HG03025 (cell line): ENCODE measurements at regions not wholly inside any gene's neighbourhood (a gene's known extent, or its start where the extent isn't known, plus 50 kb on each side); places are given as distances from the start of the nearest gene placed in this dataset.
"Not testable (repeated sequence)": the region's sequence is repeated elsewhere in the genome, so short reads cannot be mapped to it uniquely, and the experiment has no call there.

ENCODE experiments used
- ATAC-seq: cut with Tn5 transposase; IDR thresholded peaks from one replicate; pipeline ENCODE4 v1.9.1; 2021; ENCODE audit warnings: mild to moderate bottlenecking, moderate library complexity; ENCODE audit not compliant: unreplicated experiment, low FRiP score

DNA sequence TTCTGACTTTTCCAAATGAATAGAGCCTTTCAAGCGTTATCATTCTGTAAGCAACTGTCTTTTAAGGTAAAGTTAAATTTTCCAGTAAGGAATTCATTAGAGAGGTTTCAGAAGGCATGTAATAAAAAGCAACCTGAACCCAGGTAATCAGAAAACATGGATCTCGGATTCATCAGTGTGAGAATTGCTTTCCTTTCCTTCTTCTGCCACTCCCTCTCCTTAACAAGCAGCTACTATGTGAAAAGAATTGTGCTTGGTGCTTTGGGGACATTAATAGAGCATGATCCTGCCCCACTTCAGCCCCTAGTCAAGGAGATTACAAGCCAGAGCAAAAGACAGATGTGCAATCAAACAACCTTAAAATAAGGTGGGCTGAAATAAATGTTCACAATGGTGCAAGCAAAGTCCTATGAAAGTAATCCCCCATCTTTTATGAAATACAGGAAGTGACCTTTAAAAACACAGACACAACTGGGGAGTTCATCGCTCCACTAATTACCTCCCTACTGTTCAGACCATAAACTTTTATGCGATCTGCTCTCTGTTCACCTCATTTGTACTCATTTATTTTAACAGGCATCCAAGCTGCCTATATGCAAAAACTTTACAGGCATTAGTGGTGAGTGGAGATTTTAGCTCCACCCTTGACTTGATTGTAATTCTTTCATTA is 122.9 kb upstream of the RASGEF1B start:
- no peak for ATAC-seq

DNA sequence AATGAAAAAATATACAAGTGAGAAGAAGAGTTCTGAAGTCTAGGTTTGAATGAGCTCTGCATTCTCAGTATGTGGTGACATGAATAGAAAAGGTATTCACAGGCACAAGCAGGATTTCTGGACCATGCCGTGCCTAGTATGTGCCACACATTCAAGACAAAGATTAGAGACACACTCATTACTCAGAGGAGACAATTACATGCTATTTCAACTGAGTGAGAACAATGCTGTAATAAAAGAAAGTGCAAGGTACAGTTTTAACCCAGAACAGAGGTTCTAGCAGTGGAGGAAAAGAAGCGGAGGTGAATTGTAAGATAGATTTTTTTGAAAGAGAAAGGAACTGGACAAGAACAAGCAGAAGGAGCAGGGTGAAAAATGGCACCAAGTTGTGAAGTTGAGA is 121.0 kb upstream of the RASGEF1B start:
- ATAC-seq, result no peak

DNA sequence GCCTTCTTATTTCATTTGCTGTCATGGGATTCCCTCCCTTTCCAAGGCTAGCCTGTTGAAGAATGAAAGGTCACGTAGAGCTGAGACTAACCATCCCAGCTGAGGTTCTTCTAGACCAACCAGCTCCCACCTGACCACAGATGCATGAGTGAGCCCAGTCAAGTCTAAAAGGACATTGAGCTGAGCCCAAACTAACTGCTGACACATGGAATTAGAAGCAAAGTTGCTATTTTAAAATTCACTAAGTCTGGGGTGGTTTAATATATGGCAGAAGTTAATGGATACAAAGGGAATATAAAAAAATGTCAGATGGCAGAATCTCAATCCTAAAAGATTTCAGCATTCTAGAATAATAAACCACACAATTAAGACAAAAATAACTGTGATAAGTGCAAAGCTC is 118.9 kb upstream of the RASGEF1B start:
- no peak for ATAC-seq

DNA sequence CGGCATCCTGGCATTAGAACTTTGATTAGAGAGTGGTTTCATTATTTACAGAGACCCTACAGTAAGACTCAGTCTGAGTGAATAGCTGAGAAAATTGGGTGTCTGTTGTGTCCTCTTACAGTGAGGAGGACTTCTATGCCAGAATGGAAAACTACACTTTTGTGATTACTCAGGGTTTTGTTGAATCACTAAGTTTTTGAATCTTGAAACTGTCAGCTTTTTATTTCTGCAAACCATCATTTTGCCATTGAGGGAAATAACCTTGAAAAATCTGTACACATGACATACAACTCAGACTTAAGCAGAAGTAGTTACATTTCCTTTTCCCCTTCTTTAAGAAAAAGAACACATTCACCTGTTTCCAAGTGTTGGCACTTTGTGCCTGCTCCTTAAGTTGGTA is 117.6 kb upstream of the RASGEF1B start:
- ATAC-seq, result no peak

DNA sequence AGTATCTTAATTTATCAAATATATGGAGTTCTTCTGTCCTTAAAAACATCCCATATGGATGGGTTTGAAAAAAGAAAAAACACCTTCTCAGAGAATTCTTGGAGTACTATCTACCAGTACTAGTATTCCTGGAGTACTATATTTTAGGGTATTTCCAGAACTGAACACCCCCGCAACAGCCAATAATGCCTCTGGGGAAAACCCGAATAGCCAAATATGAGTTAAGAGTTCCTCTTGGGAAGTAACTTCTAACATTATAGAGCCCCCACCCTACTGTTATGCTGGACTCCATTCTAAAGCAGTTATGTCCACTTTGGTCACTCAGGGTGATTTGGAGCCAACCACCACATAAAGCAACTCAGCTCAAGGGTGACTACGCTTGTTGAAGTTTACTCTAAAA is 115.0 kb upstream of the RASGEF1B start:
- ATAC-seq, result no peak

DNA sequence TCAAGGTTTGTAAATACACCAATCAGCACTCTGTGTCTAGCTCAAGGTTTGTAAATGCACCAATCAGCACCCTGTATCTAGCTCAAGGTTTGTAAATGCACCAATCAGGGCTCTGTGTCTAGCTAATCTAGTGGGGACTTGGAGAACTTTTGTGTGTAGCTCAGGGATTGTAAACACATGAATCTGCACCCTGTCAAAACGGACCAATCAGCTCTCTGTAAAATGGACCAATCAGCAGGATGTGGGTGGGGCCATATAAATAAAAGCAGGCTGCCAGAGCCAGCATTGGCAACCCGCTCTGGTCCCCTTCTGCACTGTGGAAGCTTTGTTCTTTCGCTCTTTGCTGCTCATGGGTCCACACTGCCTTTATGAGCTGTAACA is 109.3 kb upstream of the RASGEF1B start:
- ATAC-seq, result not testable (repeated sequence)

DNA sequence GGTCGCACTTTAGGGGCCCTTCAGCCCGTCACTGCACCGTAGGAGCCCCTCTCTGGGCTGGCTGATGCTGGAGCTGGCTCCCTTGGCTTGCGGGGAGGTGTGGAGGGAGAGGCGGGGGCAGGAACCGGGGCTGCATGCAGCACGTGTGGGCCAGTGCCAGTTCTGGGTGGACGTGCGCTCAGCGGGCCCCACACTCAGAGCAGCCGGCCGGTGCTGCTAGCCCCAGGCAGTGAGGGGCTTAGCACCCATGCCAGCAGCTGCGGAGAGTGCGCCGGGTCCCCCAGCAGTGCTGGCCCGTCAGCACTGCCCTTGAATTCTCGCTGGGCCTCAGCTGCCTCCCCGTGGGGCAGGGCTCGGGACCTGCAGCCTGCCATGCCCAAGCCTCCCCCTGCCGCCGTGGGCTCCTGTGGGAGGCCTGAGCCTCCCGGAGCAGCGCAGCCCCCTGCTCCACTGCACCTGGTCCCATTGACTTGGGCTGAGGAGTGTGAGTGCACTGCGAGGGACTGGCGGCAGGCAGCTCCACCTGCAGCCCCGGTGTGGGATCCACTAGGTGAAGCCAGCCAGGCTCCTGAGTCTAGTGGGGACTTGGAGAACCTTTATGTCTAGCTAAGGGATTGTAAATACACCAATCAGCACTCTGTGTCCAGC is 108.8 kb upstream of the RASGEF1B start:
- ATAC-seq, result no peak

DNA sequence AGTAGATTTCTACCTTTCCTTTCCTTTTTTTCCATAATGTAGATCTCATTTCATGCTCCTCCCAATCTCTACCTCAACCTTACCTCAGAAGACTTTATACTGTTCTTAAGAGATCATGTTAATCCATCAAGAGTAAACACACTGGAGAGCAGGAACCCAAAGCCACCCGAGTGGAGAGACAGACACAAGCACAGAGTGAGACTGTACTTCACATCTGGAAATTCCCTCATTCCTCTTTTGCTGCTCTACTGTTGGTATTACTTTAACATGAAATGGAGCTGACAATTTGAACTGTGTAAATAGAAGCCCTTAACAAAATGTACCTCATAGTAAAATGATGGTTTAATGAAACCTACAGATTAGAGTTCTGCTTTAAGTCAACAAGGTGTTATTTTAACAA is 105.7 kb upstream of the RASGEF1B start:
- ATAC-seq, result no peak

DNA sequence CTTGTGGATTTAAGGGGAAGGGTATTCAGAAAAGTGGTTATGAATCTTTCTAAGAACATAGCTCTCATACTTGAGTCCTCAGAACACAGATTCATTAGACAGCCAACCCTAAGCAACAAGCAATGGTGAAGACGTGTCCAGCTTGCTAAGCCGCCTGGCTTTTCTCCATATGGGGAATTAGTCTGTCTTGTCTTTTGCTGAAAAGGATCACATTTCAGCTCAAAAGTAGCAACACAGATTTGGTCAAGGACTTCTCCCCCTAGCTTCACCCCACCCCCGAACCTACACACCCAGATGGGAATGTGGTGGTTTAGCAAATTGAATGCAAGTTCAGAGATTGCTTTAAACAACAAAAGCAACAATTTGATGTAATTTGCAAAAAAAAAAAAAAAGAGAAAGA is 103.3 kb upstream of the RASGEF1B start:
- no peak for ATAC-seq

DNA sequence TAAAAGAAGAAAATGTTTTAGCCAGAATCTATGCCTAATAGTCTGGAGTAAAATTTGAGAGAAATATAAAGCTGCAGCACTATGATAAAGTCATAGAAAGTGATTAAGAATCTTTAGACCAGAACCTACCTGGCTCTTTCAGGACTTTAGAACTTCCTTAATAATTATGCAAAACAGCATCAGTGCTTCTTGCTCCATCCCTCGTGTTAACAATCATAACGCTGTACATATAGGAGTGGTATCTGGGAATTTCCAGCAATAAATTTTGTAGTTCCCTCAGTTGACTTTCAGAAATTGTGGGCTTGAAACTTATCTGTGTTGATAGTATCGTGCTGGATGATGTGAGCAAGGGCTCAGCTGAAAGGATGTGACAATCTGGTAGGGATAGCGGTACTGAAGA is 102.1 kb upstream of the RASGEF1B start:
- ATAC-seq, result no peak

DNA sequence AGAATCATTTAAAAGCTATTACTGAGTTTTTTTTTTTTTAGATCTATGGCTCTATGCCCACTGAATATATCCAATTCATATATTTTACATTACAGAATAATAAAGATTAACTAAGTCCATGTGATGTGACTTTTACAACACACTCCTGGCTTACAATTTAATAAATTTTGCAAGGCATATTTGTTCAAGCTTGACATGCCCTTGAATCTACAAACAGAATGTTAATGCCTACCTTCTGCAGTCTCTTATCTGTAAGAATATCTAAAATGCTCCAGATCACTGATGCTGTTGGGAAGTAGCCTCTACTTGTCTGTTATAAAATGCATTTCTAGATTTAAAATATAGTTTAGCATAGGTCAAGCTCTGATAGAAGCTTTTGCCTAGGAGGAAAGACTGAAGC is 100.7 kb upstream of the RASGEF1B start:
- ATAC-seq, result no peak

DNA sequence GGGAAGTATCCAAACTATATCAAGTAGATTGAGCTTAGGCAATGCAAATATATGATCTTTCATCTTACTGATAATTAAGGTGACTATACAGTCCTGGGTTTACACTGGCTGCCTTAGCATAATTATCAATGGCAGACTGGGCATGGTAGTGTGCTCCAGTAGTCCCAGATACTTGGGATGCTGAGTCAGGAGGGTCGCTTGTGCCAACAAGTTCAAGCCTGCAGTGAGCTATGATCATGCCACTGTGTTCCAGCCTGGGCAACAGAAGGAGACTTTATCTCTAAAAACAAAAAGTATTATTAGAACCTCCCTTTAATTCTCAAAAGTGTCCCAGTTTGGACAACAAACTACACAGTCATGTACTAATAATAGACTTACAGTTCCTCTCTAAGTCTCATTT is 99.4 kb upstream of the RASGEF1B start:
- ATAC-seq, result no peak

DNA sequence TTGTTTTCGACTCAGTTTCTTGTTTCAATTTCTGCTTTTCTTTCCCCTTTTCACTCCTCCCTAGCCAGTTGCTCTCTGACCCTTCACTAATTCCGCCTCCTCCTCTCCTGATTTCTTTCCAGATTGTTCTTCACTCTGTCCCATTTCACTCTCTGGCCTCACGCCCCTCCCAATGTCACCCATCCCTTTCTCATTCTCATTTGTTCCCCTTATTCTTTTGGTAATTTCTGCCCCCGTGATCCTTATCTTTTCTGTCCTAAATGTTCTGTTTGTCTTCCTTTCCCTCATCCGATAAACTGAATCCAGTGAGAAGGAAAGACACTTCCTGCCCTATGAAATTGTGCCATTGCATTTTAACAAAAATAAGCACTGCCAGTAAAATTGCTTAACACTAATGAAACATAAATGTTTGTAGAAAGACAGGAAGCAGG is 94.5 kb upstream of the RASGEF1B start:
- ATAC-seq, result no peak

DNA sequence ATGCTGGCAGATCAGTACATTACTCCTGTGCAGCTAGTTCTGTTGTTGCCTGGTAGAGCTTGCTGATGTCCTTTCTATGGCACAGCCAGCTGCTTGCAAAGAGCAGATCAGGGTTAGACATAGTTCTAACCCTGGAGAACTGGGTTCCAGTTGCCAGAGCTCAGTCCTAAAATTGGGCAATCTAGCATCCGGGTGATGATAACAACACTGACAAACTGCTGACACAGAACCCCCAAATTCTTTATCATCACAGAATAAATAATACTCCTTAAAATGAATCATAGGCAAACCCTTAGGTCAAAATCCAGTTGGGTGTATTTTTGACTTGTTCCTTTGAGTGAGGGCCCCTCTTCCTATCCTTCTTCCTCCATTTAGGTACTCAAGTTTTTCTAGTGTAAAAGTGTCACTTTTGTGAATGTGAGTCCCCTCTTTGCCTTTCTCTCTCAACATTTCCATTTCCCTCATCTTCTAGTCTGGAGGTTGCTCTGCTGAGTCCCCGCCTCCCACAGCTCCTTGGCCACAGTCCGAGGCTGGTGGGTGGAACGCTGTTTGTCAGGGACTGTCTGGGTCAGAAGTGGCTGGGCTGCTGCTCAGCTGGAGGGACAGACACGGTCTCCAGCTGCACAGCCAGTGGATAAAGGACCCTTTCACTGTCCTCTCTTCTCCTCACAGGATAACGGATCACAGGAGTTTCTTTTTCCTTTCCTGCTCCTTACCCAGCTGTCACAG is 93.6 kb upstream of the RASGEF1B start:
- ATAC-seq, result no peak

DNA sequence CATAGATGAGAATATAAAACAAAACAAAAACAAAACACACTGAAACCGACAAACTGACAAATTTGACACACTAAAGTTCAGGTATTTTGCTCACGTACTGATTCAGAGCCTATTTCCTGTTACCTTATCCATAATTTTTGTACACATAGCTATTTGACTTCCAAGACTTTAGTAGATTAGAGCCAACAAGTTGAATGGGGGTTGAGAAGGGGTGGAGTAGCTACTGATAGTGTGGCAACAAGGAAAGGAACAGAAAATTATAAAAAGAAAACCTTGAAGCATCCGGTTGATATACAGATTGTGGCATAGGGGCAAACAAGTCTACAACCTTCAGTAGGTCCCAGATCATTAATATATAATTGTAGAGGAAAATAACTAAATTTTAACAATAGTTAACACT is 92.3 kb upstream of the RASGEF1B start:
- no peak for ATAC-seq

DNA sequence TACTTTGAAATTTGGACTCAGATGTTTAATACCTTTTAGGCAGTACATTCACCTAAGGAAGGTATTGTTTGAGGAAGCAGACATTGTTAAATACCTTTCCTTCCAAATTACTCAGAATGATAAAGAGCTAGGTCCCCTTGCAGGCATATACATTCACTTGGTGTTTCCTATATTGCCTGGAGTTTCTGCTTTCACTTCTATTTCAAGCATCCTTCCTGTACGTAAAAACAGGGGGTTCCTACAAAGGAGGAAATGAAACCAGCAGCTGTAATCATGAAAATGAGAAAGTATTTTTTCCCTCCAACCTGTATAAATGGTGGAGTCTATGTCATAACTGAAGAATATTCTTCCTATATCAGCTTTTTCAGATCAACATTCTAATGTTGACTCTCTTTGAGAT is 90.4 kb upstream of the RASGEF1B start:
- peak; percentile 97 for ATAC-seq

DNA sequence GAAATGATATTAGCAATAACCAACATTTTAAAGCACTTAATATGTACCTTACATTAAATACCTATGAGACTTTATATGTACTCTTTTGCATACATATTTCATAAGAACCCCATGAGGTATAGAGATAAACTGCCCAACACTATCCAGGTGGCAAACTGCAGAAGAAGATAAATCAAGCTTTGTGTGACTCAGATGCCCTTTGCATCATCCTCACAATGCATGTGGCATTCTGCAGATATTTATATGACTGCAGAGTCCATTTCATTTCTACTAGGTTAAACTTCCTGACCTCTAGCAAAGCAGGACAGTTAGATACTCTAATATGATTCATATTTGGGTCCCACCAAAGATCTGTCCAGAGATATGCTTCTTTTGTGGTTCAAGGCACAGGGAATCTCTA is 85.6 kb upstream of the RASGEF1B start:
- ATAC-seq, result no peak

DNA sequence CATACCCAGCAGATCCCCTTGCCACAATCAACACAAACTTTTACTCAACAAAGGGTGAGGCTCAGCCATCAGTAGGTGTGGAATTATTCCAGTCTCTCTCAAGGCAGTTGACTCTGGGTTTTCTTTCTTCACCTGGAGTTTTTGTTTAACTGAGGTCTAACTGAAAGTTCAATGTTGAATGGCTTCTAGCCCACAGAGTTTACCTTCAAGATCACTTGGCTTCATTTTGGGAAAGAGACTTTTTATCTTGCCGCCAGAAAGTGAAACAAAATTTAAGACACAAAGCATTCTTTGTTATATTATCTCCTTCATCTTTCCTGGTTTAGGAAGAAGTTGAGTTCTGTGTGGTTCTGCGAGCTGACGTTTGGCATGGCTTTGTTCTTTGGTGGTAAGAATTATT is 83.8 kb upstream of the RASGEF1B start:
- ATAC-seq, result no peak

DNA sequence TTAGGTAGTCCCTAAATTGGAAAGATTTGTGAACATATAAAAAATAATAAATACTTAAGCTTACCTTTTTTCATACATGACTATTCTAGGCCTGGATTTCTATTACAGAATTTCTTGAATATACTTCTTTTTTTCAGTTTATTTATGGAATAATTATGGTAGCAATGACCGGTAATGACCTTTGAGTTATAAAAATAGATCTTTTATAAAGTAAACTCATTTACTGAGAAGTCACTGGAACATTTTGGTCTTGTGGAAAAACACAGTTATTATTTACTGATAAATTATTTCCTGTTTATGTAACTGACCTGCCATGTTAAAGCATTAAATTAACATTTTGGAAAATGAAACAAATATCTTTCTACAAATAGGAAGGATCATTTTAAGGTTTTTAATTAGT is 80.4 kb upstream of the RASGEF1B start:
- ATAC-seq, result no peak

DNA sequence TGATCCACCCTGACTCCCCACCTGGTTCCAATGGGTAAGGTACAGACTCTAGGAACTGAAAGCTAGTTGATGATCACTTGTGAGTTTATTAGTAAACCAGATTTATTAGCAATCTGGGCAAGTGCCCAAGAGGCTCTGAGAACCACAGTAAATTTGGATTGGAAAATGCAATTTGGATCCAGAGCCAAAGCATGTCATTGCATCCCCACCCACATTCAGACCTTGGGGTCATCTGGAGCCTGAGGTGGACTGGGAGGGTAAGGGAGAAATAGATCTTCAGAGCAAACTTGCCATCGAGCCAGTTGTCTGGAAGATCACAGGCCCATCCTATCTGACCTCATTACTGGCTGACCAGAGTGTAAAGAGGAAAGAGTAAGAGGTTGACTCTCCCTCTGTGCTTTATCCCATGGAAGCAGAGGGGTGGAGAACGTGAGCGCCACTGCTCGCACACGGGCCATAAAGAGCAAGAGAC is 78.7 kb upstream of the RASGEF1B start:
- no peak for ATAC-seq

DNA sequence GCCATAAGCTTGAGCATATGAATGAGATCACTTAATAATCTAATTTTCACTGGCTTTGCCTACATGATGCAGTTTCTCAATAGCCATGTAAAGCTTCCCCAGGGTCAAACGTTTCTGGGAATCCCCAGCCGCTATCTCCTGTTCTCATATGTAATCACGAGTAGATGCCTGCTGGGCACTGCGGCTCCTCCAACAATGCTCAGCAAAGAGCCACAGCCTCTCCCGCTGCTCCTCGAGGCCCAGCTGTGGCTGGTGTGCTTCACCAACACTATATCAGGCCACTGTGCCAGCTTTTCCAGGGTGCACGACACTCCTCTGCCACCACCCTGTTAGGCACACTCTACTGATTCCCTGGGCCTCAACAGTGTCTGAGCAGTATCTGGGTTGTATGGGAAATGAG is 78.3 kb upstream of the RASGEF1B start:
- ATAC-seq, result no peak

DNA sequence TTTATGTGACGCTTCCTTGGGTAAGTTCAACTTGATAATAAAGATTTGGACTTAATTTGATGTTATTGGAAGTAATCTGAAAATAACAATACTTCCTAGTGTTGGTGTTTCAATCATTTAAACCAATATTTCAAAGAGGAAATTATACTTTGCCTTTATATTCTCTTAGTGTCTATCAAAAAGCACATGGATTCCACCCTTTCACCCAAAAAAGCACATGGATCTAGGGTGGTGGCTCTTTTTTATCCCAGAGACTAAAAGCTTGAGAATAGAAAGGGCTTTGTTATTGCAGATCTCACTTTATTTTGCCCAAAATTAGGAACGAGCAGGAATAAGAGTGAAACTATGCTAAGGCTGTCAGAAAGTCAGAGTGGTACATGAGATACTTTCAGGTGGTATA is 75.1 kb upstream of the RASGEF1B start:
- ATAC-seq, result no peak
